GM23338 (cell line): ENCODE measurements at regions not wholly inside any gene's neighbourhood (a gene's known extent, or its start where the extent isn't known, plus 50 kb on each side); places are given as distances from the start of the nearest gene placed in this dataset.
A peak's percentile ranks its signal among the peaks of the same experiment; 100 is the strongest.

ENCODE experiments used
- ATAC-seq: fragments of 200-7000 bp; cut with Tn5 transposase; 3 replicates; pipeline ENCODE4 v1.9.1; 2020
- DNase-seq: peaks from one replicate; pipeline ENCODE4 v3.0.0-alpha.2; 2015; ENCODE audit warnings: low spot score
- H2AFZ ChIP-seq: fragments of 200-600 bp; sonication (generic); 2 replicates; pipeline ENCODE4 v1.8.0; 2016; ENCODE audit warnings: antibody characterized with exemption, mild to moderate bottlenecking, moderate library complexity
- H3F3A ChIP-seq: fragments of 200-600 bp; sonication (generic); replicated peaks from 2 replicates; pipeline ENCODE4 v1.8.0; 2017; ENCODE audit warnings: antibody characterized with exemption, mixed run types, low read depth
- H3K27ac ChIP-seq: fragments of 200-600 bp; sonication (generic); 2 replicates; pipeline ENCODE4 v1.6.1; 2016; ENCODE audit warnings: low read depth
- H3K27me3 ChIP-seq: fragments of 200-600 bp; sonication (generic); 2 replicates; pipeline ENCODE4 v1.8.0; 2016; ENCODE audit warnings: mild to moderate bottlenecking, mixed run types, moderate library complexity; ENCODE audit not compliant: insufficient read depth
- H3K36me3 ChIP-seq: fragments of 200-600 bp; sonication (generic); 2 replicates; pipeline ENCODE4 v1.8.0; 2016; ENCODE audit warnings: mild to moderate bottlenecking; ENCODE audit not compliant: insufficient read depth
- H3K4me1 ChIP-seq: fragments of 200-600 bp; sonication (generic); 2 replicates; pipeline ENCODE4 v1.8.0; 2016; ENCODE audit warnings: mild to moderate bottlenecking, moderate library complexity; ENCODE audit not compliant: insufficient read depth
- H3K4me2 ChIP-seq: fragments of 200-600 bp; sonication (generic); 2 replicates; pipeline ENCODE4 v1.7.1; 2017; ENCODE audit warnings: mixed run types
- H3K4me3 ChIP-seq: fragments of 200-600 bp; sonication (generic); 2 replicates; pipeline ENCODE4 v1.6.1; 2016; ENCODE audit warnings: mixed run types
- H3K79me2 ChIP-seq: fragments of 200-600 bp; sonication (generic); replicated peaks from 2 replicates; pipeline ENCODE4 v1.8.0; 2017; ENCODE audit warnings: mild to moderate bottlenecking; ENCODE audit not compliant: insufficient read depth
- H3K9me2 ChIP-seq: fragments of 200-600 bp; sonication (generic); 2 replicates; pipeline ENCODE4 v1.8.0; 2017; ENCODE audit not compliant: insufficient read depth
- H4K20me1 ChIP-seq: fragments of 200-600 bp; sonication (generic); replicated peaks from 2 replicates; pipeline ENCODE4 v1.8.0; 2017; ENCODE audit warnings: mild to moderate bottlenecking; ENCODE audit not compliant: insufficient read depth
- H3K27ac Mint-ChIP-seq: 2 replicates; pipeline ENCODE4 v1.8.0; 2020; ENCODE audit warnings: inconsistent platforms, mild to moderate bottlenecking, moderate library complexity, mixed read lengths
- H3K27me3 Mint-ChIP-seq: 3 replicates; pipeline ENCODE4 v1.8.0; 2022; ENCODE audit warnings: low read depth, mild to moderate bottlenecking, moderate library complexity, mixed read lengths, inconsistent platforms; ENCODE audit not compliant: insufficient read depth, poor library complexity
- H3K36me3 Mint-ChIP-seq: 3 replicates; pipeline ENCODE4 v1.8.0; 2021; ENCODE audit warnings: low read depth, mild to moderate bottlenecking, inconsistent platforms, moderate library complexity, mixed read lengths
- H3K4me1 Mint-ChIP-seq: 3 replicates; pipeline ENCODE4 v1.8.0; 2020; ENCODE audit warnings: mild to moderate bottlenecking, inconsistent platforms, mixed read lengths
- H3K4me3 Mint-ChIP-seq: 3 replicates; pipeline ENCODE4 v1.8.0; 2021; ENCODE audit warnings: moderate library complexity, mild to moderate bottlenecking, inconsistent platforms, mixed read lengths
- H3K9me3 Mint-ChIP-seq: 3 replicates; pipeline ENCODE4 v1.8.0; 2020; ENCODE audit warnings: moderate library complexity, mild to moderate bottlenecking, inconsistent platforms, mixed read lengths
- CREB1 ChIP-seq: fragments of 250-450 bp; sonication (Bioruptor Pico); IDR thresholded peaks from 2 replicates; pipeline ENCODE4 v1.5.0; 2020; ENCODE audit warnings: low read depth, mild to moderate bottlenecking, moderate library complexity
- ETS1 ChIP-seq: IDR thresholded peaks from 2 replicates; pipeline ENCODE4 v1.6.1; 2016; ENCODE audit warnings: antibody characterized with exemption
- EZH2 ChIP-seq: fragments of 200-600 bp; sonication (generic); IDR thresholded peaks from one replicate; pipeline ENCODE4 v1.8.0; 2017; ENCODE audit warnings: antibody characterized with exemption, mild to moderate bottlenecking, low read depth; ENCODE audit not compliant: unreplicated experiment
- EZH2phosphoT487 ChIP-seq: fragments of 200-600 bp; sonication (generic); IDR thresholded peaks from one replicate; pipeline ENCODE4 v1.8.1; 2018; ENCODE audit warnings: antibody characterized with exemption; ENCODE audit not compliant: unreplicated experiment
- JUNB ChIP-seq: IDR thresholded peaks from one replicate; pipeline ENCODE4 v1.6.1; 2016; ENCODE audit warnings: antibody characterized with exemption; ENCODE audit not compliant: unreplicated experiment
- NANOG ChIP-seq: IDR thresholded peaks from 2 replicates; pipeline ENCODE4 v1.6.1; 2016; ENCODE audit warnings: antibody characterized with exemption, borderline replicate concordance
- POLR2AphosphoS5 ChIP-seq: IDR thresholded peaks from 2 replicates; pipeline ENCODE4 v1.6.1; 2016; ENCODE audit warnings: antibody characterized with exemption, low read depth
- STAT1 ChIP-seq: IDR thresholded peaks from one replicate; pipeline ENCODE4 v1.6.1; 2016; ENCODE audit warnings: antibody characterized with exemption; ENCODE audit not compliant: unreplicated experiment
- ZNF114 ChIP-seq: fragments of 250-450 bp; sonication (Bioruptor Pico); IDR thresholded peaks from 2 replicates; pipeline ENCODE4 v1.5.0; 2020; ENCODE audit warnings: mild to moderate bottlenecking, moderate library complexity
- ZNF331 ChIP-seq: fragments of 250-450 bp; sonication (Bioruptor Pico); IDR thresholded peaks from 2 replicates; pipeline ENCODE4 v1.5.0; 2020; ENCODE audit warnings: low read depth, mild to moderate bottlenecking, moderate library complexity
- ZNF462 ChIP-seq: fragments of 250-450 bp; sonication (Bioruptor Pico); IDR thresholded peaks from 2 replicates; pipeline ENCODE4 v1.5.0; 2020; ENCODE audit warnings: mild to moderate bottlenecking, moderate library complexity
- TF ChIP-seq, protein P1 (sequence below), 2 experiments: fragments of 200-600 bp in 1 of 2; sonication (generic) in 1 of 2; conservative IDR thresholded peaks; 2 replicates each; pipeline versions ENCODE4 v1.5.1 to v1.6.1; 2016 to 2017; ENCODE audit warnings: antibody characterized with exemption in 2 of 2, low read depth in 2 of 2, mild to moderate bottlenecking in 2 of 2, moderate library complexity in 1 of 2
- TF ChIP-seq, protein P2 (sequence below): IDR thresholded peaks from one replicate; pipeline ENCODE4 v1.6.1; 2018; ENCODE audit warnings: antibody characterized with exemption; ENCODE audit not compliant: unreplicated experiment

GRCh38 chr7:8365499-8366110 is 67.8 kb upstream of the NXPH1 start:
- Histone ChIP-seq H3K4me3 (no peak overlapping the region), H4K20me1 (no peaks in the 10 kb centered on the region), H3K9me2 (no peaks in the 10 kb centered on the region), H3K27ac (no peak overlapping the region), H3K4me1 (peaks cover 37% of the 10 kb centered on the region), H3K36me3 (no peaks in the 10 kb centered on the region), H3K79me2 (no peaks in the 10 kb centered on the region), H3K4me2 (no peak overlapping the region), H3F3A (no peaks in the 10 kb centered on the region; the same call in 1 of the 2 replicates), H2AFZ (no peak overlapping the region), H3K27me3 (no peaks in the 10 kb centered on the region)
- DNase-seq = peak; percentile 72
- Mint-ChIP-seq H3K9me3 (no peaks in the 10 kb centered on the region), H3K4me3 (no peak overlapping the region), H3K27ac (peak overlapping the region; percentile 72), H3K27me3 (no peaks in the 10 kb centered on the region), H3K36me3 (no peaks in the 10 kb centered on the region), H3K4me1 (peaks cover 37% of the 10 kb centered on the region)
- ATAC-seq = peak; percentile 62
- no peak for TF ChIP-seq ZNF331 (CRISPR knock-in tag)
- TF ChIP-seq CREB1 (CRISPR knock-in tag) = no peak
- no peak for TF ChIP-seq ZNF114 (CRISPR knock-in tag)
- TF ChIP-seq JUNB = no peak
- TF ChIP-seq, protein P1, sequence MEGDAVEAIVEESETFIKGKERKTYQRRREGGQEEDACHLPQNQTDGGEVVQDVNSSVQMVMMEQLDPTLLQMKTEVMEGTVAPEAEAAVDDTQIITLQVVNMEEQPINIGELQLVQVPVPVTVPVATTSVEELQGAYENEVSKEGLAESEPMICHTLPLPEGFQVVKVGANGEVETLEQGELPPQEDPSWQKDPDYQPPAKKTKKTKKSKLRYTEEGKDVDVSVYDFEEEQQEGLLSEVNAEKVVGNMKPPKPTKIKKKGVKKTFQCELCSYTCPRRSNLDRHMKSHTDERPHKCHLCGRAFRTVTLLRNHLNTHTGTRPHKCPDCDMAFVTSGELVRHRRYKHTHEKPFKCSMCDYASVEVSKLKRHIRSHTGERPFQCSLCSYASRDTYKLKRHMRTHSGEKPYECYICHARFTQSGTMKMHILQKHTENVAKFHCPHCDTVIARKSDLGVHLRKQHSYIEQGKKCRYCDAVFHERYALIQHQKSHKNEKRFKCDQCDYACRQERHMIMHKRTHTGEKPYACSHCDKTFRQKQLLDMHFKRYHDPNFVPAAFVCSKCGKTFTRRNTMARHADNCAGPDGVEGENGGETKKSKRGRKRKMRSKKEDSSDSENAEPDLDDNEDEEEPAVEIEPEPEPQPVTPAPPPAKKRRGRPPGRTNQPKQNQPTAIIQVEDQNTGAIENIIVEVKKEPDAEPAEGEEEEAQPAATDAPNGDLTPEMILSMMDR (conservative IDR thresholded peaks at IDR 0.05; ENCODE audit: low read depth in 2 of 2) = peak; percentile 88 to 93
- no peak for TF ChIP-seq EZH2phosphoT487
- TF ChIP-seq ZNF462 = 0 out of 2 replicates have a peak, but pooled peaks have one; percentile 38
- TF ChIP-seq POLR2AphosphoS5 = no peak
- no peak for TF ChIP-seq EZH2
- TF ChIP-seq NANOG = no peak
- no peak for TF ChIP-seq ETS1
- TF ChIP-seq, protein P2, sequence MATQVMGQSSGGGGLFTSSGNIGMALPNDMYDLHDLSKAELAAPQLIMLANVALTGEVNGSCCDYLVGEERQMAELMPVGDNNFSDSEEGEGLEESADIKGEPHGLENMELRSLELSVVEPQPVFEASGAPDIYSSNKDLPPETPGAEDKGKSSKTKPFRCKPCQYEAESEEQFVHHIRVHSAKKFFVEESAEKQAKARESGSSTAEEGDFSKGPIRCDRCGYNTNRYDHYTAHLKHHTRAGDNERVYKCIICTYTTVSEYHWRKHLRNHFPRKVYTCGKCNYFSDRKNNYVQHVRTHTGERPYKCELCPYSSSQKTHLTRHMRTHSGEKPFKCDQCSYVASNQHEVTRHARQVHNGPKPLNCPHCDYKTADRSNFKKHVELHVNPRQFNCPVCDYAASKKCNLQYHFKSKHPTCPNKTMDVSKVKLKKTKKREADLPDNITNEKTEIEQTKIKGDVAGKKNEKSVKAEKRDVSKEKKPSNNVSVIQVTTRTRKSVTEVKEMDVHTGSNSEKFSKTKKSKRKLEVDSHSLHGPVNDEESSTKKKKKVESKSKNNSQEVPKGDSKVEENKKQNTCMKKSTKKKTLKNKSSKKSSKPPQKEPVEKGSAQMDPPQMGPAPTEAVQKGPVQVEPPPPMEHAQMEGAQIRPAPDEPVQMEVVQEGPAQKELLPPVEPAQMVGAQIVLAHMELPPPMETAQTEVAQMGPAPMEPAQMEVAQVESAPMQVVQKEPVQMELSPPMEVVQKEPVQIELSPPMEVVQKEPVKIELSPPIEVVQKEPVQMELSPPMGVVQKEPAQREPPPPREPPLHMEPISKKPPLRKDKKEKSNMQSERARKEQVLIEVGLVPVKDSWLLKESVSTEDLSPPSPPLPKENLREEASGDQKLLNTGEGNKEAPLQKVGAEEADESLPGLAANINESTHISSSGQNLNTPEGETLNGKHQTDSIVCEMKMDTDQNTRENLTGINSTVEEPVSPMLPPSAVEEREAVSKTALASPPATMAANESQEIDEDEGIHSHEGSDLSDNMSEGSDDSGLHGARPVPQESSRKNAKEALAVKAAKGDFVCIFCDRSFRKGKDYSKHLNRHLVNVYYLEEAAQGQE = no peak
- TF ChIP-seq STAT1 = no peak
